HCT116 (cell line): ENCODE measurements at regions not wholly inside any gene's neighbourhood (a gene's known extent, or its start where the extent isn't known, plus 50 kb on each side); places are given as distances from the start of the nearest gene placed in this dataset.

ENCODE experiments used
- ATAC-seq: fragments of 200-7000 bp; cut with Tn5 transposase; 2 replicates; pipeline ENCODE4 v1.9.1; 2020; ENCODE audit warnings: mild to moderate bottlenecking, moderate library complexity
- BruUV-seq: library from RNA; stranded (reverse); fragments of 400-500 nt; replicated peaks from 2 replicates; lab custom pipeline; 2021; lab: Mats Ljungman, UMichigan
- CTCF ChIA-PET: fragments of 300-600 bp; sonication (Branson Sonifier 250); formaldehyde crosslinking; loops from one replicate; lab custom pipeline; 2021; ENCODE audit warnings: antibody characterized with exemption; lab: Charles Lee
- POLR2A ChIA-PET: fragments of 300-600, 350-600 bp; sonication (Branson Sonifier 250); formaldehyde crosslinking; loops from one replicate; lab custom pipeline; 2021; ENCODE audit warnings: antibody characterized with exemption; lab: Charles Lee
- RAD21 ChIA-PET, 2 experiments: fragments of 300-600 bp; sonication (Branson Sonifier 250); formaldehyde crosslinking; loops; one replicate each; lab custom pipeline; 2023; ENCODE audit warnings: low total read pairs in 2 of 2; ENCODE audit not compliant: uncharacterized antibody in 2 of 2, unreplicated experiment in 2 of 2, low non-redundant PET in 1 of 2; lab: Charles Lee
- DNase-seq: peaks from one replicate; pipeline ENCODE4 v3.0.0-alpha.2; 2010; ENCODE audit warnings: low read depth, low spot score
- H2AFZ ChIP-seq: fragments of 200-600 bp; shearing (Covaris generic), sonication (generic); 2 replicates; pipeline ENCODE4 v1.6.1; 2017; ENCODE audit warnings: low read depth, mixed run types, mixed read lengths, antibody characterized with exemption, low read length; ENCODE audit not compliant: poor library complexity, severe bottlenecking
- H3K27ac ChIP-seq: 2 replicates; pipeline ENCODE4 v1.5.1; 2012; ENCODE audit warnings: low read depth, low read length
- H3K27me3 ChIP-seq: fragments of 200-600 bp; sonication (generic); 2 replicates; pipeline ENCODE4 v1.6.1; 2016; ENCODE audit warnings: mixed run types, low read length, mixed read lengths; ENCODE audit not compliant: insufficient read depth
- H3K36me3 ChIP-seq, 2 experiments: fragments of 200-500 bp in 1 of 2; fragments of 200-600 bp in 1 of 2; sonication (Bioruptor generic) in 1 of 2; sonication (generic) in 1 of 2; 2 replicates each; pipeline versions ENCODE4 v1.5.1 to v1.6.1; 2014 to 2016; ENCODE audit warnings: low read length in 2 of 2, inconsistent platforms in 1 of 2, mixed read lengths in 1 of 2, mixed run types in 1 of 2; ENCODE audit not compliant: insufficient read depth in 2 of 2, control insufficient read depth in 1 of 2
- H3K4me1 ChIP-seq, 2 experiments: fragments of 200-600 bp in 1 of 2; sonication (generic) in 1 of 2; 2 replicates each; pipeline versions ENCODE4 v1.5.1 to v1.6.1; 2012 to 2017; ENCODE audit warnings: low read length in 2 of 2, inconsistent platforms in 1 of 2, mild to moderate bottlenecking in 1 of 2, mixed read lengths in 1 of 2, mixed run types in 1 of 2, moderate library complexity in 1 of 2; ENCODE audit not compliant: insufficient read depth in 2 of 2, control insufficient read depth in 1 of 2
- H3K4me2 ChIP-seq: fragments of 200-600 bp; sonication (generic); 2 replicates; pipeline ENCODE4 v1.6.1; 2017; ENCODE audit warnings: mixed run types, low read length, mixed read lengths
- H3K4me3 ChIP-seq, 2 experiments: fragments of 200-600 bp in 1 of 2; sonication (generic) in 1 of 2; replicated peaks in 1 of 2; 2 replicates each; pipeline ENCODE4 v1.5.1; 2011 to 2016; ENCODE audit warnings: low read length in 2 of 2, control low read depth in 1 of 2, low read depth in 1 of 2, mild to moderate bottlenecking in 1 of 2, mixed read lengths in 1 of 2, mixed run types in 1 of 2
- H3K79me2 ChIP-seq: fragments of 200-600 bp; sonication (generic); 2 replicates; pipeline ENCODE4 v1.6.1; 2017; ENCODE audit warnings: mild to moderate bottlenecking, mixed run types, low read length, moderate library complexity, mixed read lengths; ENCODE audit not compliant: insufficient read depth
- H3K9ac ChIP-seq: fragments of 200-600 bp; sonication (generic); 2 replicates; pipeline ENCODE4 v1.6.1; 2016; ENCODE audit warnings: low read length, mixed read lengths
- H3K9me2 ChIP-seq: fragments of 200-600 bp; sonication (generic), shearing (Covaris generic); 2 replicates; pipeline ENCODE4 v1.6.1; 2017; ENCODE audit warnings: mixed run types, mild to moderate bottlenecking, moderate library complexity; ENCODE audit not compliant: insufficient read depth
- H3K9me3 ChIP-seq, 2 experiments: fragments of 200-500 bp in 1 of 2; fragments of 200-600 bp in 1 of 2; sonication (Bioruptor generic) in 1 of 2; sonication (generic) in 1 of 2; 2 replicates each; pipeline ENCODE4 v1.6.1; 2014 to 2017; ENCODE audit warnings: low read length in 2 of 2, mixed read lengths in 2 of 2, inconsistent platforms in 1 of 2, low read depth in 1 of 2, mild to moderate bottlenecking in 1 of 2, mixed run types in 1 of 2, moderate library complexity in 1 of 2; ENCODE audit not compliant: control insufficient read depth in 1 of 2, insufficient read depth in 1 of 2
- H4K20me1 ChIP-seq: fragments of 200-600 bp; sonication (generic), shearing (Covaris generic); 2 replicates; pipeline ENCODE4 v1.6.1; 2017; ENCODE audit warnings: mixed run types, mild to moderate bottlenecking, moderate library complexity; ENCODE audit not compliant: insufficient read depth
- CTCF ChIP-seq, 3 experiments: fragments of 200-600 bp in 1 of 3; sonication (generic) in 1 of 3; IDR thresholded peaks in 2 of 3; conservative IDR thresholded peaks in 1 of 3; 2 replicates each; pipeline ENCODE4 v1.5.1; 2012 to 2017; ENCODE audit warnings: low read depth in 2 of 3, low read length in 2 of 3, antibody characterized with exemption in 1 of 3, borderline replicate concordance in 1 of 3, control low read depth in 1 of 3, mild to moderate bottlenecking in 1 of 3, mixed read lengths in 1 of 3, mixed run types in 1 of 3, moderate library complexity in 1 of 3; ENCODE audit not compliant: insufficient read depth in 1 of 3
- EZH2phosphoT487 ChIP-seq: fragments of 200-600 bp; IDR thresholded peaks from 2 replicates; pipeline ENCODE4 v1.6.1; 2018; ENCODE audit warnings: antibody characterized with exemption, borderline replicate concordance
- FOSL1 ChIP-seq: IDR thresholded peaks from 2 replicates; pipeline ENCODE4 v1.6.1; 2012; ENCODE audit warnings: low read depth
- TCF7L2 ChIP-seq: IDR thresholded peaks from 2 replicates; pipeline ENCODE4 v1.7.0; 2011; ENCODE audit warnings: borderline replicate concordance, inconsistent platforms; ENCODE audit not compliant: insufficient read depth, insufficient read length; ENCODE audit errors: extremely low read depth
- intact Hi-C: fragments of 100-400 bp; cut with micrococcal nuclease; formaldehyde crosslinking; loops from 2 replicates; pipeline ENCODE4 v1.10.0; 2022
- TF ChIP-seq, protein P1 (sequence below): IDR thresholded peaks from 2 replicates; pipeline ENCODE4 v1.6.1; 2012

DNA sequence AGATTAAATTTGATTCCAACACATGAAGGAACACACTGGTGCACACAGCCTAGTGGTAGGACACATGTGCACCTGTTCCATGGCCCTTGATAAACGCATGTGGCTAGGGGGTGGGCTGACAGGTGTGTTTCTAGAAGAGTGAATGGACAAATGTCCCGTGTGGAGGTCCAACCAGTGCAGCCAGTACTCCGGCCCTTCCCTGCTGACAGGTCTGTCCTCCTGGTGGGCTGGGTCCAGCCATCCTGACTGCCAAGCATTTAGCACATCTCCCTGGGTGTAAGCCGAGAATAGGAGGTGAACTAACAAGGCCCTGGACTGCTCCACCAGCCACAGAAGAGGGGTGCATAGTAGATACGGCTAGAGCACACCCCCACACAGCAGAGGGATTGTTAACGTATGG lies 258.7 kb upstream of the RAB6C start:
- Histone ChIP-seq H3K4me2 (no peak overlapping the region), H3K4me1 (no peaks in the 10 kb centered on the region), H3K9me3 (no peaks in the 10 kb centered on the region), H3K9ac (no peak overlapping the region), H3K9me2 (no peaks in the 10 kb centered on the region), H4K20me1 (no peaks in the 10 kb centered on the region), H2AFZ (no peak overlapping the region), H3K36me3 (no peaks in the 10 kb centered on the region), H3K27me3 (peaks cover 65% of the 10 kb centered on the region), H3K79me2 (no peaks in the 10 kb centered on the region), H3K27ac (no peak overlapping the region), H3K4me3 (no peak overlapping the region)
- intact Hi-C loops = no loop called here
- RAD21 ChIA-PET = no interaction called here
- POLR2A ChIA-PET = no interaction called here
- DNase-seq (no peak), ATAC-seq (no peak)
- CTCF ChIA-PET = no interaction called here
- TF ChIP-seq FOSL1 (no peak), CTCF (IDR thresholded peaks at IDR 0.05 in 2 of 3, conservative IDR thresholded peaks at IDR 0.05 in 1 of 3; ENCODE audit: borderline replicate concordance in 1 of 3, insufficient read depth in 1 of 3, low read depth in 2 of 3, low read length in 2 of 3) (no peak)
- TF ChIP-seq, protein P1, sequence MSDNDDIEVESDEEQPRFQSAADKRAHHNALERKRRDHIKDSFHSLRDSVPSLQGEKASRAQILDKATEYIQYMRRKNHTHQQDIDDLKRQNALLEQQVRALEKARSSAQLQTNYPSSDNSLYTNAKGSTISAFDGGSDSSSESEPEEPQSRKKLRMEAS = no peak
- BruUV-seq = no TSS peak

- ATAC-seq = no peak
- Histone ChIP-seq H3K9me2 (no peaks in the 10 kb centered on the region), H3K27me3 (peaks cover 64% of the 10 kb centered on the region), H3K79me2 (no peaks in the 10 kb centered on the region), H3K9me3 (no peaks in the 10 kb centered on the region), H3K9ac (no peak overlapping the region), H3K4me2 (no peak overlapping the region), H3K36me3 (no peaks in the 10 kb centered on the region), H4K20me1 (no peaks in the 10 kb centered on the region), H3K4me1 (no peaks in the 10 kb centered on the region), H3K4me3 (no peak overlapping the region), H2AFZ (no peak overlapping the region), H3K27ac (no peak overlapping the region)
- no peak for DNase-seq
- CTCF ChIA-PET = no interaction called here
- BruUV-seq = no TSS peak
- POLR2A ChIA-PET = no interaction called here
- RAD21 ChIA-PET = no interaction called here
- TF ChIP-seq TCF7L2 (no peak), FOSL1 (no peak), EZH2phosphoT487 (no peak)
- intact Hi-C loops = no loop called here
Measured at GRCh38 chr2:129721236-129721635, 258.2 kb upstream of the RAB6C start.
